ENCODE measurements at regions not wholly inside any gene's neighbourhood (a gene's known extent, or its start where the extent isn't known, plus 50 kb on each side); places are given as distances from the start of the nearest gene placed in this dataset.

DNA sequence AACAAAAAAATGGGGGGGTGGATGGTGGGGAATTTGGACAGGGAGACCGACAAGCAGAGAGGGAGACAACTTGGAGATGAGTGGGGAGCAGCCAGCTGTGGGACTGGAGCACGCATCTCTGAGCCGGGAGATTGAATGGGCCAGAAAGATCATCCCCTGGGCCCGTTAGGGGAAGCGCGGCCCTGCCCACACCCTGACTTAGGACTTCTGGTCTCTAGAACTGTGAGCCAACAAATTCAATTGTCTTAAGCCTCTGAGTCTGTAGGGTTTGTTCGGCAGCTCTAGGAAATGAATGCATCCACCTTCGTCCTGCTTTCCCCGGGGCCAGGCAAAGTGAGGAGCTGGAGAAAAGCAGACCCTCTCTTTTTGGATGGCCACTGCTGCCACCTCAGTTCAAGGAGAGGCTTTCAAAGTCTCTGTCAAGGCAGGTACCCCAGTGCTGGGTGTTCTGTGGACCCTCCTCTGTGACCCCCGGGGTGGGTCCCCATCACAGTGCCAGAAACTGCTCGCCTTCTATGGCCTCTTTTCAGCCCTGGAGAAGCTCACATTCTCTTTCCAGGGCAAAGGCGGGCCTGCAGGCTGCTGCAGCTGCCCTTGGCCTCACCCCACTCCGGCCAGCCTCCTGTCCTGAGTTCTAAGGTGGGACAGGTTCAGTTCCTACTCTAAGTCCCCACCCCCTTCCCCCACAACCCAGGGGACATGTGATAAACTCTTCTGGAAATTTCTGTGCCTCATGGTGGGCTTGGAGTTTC lies 423.2 kb downstream of the RPS24 start:
- H3K27me3 Mint-ChIP-seq (ENCODE audit: low read depth), result no peaks in the 10 kb centered on the region
- H3K27ac Mint-ChIP-seq, result no peak overlapping the region
- no peak overlapping the region for H3K4me3 Mint-ChIP-seq
- no peaks in the 10 kb centered on the region for H3K9me3 Mint-ChIP-seq
- H3K4me1 Mint-ChIP-seq (ENCODE audit: low read depth), result no peaks in the 10 kb centered on the region
- H3K36me3 Mint-ChIP-seq (ENCODE audit: insufficient read depth in 2 of 2), result no peaks in the 10 kb centered on the region
- DNase-seq (no peak), ATAC-seq (replicated peaks in 1 of 2) (no peak)

DNA sequence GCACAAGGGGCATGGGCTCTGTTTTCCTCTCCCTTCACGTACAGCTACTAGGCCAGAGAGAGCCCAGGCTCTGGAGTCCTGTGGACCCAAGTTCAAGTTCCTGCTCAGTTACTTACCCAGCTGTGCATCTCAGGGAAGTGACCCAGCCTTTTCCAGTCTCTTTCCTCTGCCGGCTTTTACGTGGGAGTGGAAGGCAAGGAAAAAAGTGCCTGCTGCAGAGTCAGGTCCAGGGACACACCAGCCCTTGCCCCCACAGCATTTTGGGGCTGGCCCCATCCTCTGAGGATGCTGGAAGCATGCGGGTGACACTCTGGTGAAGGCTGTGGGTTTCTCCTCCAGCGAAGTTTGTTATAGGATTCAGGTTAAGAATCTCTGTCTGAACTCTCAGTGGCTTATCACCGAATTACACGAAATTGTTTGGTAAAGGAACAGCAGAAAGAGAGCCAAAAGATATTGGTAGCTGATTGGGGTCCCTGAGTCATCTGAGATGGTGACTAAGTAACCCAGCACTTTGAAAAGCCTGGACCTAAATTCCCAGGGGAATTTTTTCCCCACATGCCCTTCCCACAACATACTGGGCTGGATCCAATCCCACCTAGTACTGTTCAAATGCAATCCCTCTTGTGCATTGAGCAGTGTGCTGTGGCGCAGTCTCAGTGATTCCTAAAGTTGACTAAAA lies 424.3 kb downstream of the RPS24 start:
- Mint-ChIP-seq H3K4me1 (ENCODE audit: low read depth) (no peaks in the 10 kb centered on the region), H3K9me3 (no peaks in the 10 kb centered on the region), H3K27me3 (ENCODE audit: low read depth) (peaks cover 7% of the 10 kb centered on the region), H3K36me3 (ENCODE audit: insufficient read depth in 2 of 2) (no peaks in the 10 kb centered on the region), H3K4me3 (no peak overlapping the region), H3K27ac (no peak overlapping the region)
- no peak for DNase-seq
- no peak for ATAC-seq (replicated peaks in 1 of 2)

DNA sequence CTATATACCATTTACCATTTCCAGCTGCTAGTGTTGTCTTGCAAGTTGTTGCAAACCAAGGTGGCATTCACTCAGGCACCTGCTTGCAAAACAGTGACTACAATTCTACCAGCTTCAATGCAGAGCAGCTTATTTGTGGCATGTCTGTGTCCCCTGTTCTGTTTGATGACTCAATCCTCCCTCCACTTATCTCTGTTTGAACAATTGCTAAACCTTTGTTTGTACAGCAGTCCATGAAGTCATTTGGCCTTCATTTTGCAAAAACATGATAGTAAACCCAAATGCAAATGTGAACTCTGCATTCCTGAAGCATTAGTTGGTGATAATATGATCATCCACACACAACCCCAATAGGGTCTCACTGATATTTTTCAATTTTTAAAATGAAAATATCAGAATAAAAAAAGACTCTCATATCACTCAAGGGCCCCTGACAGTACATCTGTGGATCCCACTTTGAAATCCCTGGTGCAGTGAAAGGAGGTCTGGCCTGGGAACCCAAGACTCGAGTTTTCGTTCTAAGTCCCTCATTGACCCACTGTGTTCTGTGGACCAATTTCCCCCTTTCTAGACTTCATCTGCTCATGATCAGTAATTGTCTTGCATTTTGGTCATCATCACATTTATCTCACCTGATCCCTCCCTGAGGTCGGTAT lies 425.4 kb downstream of the RPS24 start:
- DNase-seq (no peak), ATAC-seq (replicated peaks in 1 of 2) (peak; percentile 47 to 60)
- Mint-ChIP-seq H3K27ac (no peak overlapping the region), H3K27me3 (ENCODE audit: low read depth) (peaks cover 8% of the 10 kb centered on the region), H3K36me3 (ENCODE audit: insufficient read depth in 2 of 2) (no peaks in the 10 kb centered on the region), H3K9me3 (no peaks in the 10 kb centered on the region), H3K4me3 (no peak overlapping the region), H3K4me1 (ENCODE audit: low read depth) (no peaks in the 10 kb centered on the region)

DNA sequence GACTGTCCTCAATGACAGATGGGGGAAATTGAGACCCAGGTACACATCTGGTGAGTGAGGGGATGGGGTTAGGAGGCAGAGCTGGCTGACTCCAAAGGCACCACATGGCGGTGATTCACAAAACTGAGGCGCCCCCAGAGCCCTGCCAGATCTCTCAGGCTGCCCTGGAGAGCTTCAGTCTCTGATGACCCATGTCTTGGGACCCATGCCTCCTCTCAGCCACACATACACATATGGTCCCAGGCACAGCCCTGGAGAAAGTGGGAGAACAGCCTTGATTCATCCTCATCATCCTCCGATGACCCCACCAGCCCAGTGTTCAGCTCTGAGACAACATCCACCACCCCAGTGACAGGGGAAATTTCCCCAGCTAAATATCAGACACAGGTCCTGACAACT lies 426.0 kb downstream of the RPS24 start:
- H3K36me3 Mint-ChIP-seq (ENCODE audit: insufficient read depth in 2 of 2), result no peaks in the 10 kb centered on the region
- H3K27me3 Mint-ChIP-seq (ENCODE audit: low read depth), result peaks cover 8% of the 10 kb centered on the region
- ATAC-seq (replicated peaks in 1 of 2) (no peak), DNase-seq (no peak)
- no peaks in the 10 kb centered on the region for H3K4me1 Mint-ChIP-seq (ENCODE audit: low read depth)
- no peak overlapping the region for H3K4me3 Mint-ChIP-seq
- no peaks in the 10 kb centered on the region for H3K9me3 Mint-ChIP-seq
- no peak overlapping the region for H3K27ac Mint-ChIP-seq

DNA sequence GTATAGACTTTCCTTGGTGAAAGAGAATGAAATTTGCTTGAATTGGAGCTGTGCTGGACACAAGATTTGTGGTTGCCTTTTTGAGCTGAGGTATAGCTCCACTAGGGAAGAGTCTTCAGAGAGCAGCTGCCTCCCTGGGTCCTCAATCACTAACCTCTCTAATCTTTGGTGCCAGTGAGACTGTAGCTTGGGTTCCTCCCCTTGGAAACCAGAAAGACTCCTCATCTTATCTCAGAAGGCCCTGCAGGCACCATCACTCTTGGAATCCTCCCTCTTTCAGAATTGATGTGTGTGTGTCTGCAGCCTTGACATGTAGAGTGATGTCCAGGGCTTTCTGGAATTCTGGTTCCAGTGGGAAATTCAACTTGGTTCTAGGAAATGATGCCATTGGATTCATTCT lies 426.5 kb downstream of the RPS24 start:
- Mint-ChIP-seq H3K36me3 (ENCODE audit: insufficient read depth in 2 of 2) (no peaks in the 10 kb centered on the region), H3K4me3 (no peak overlapping the region), H3K9me3 (no peaks in the 10 kb centered on the region), H3K27me3 (ENCODE audit: low read depth) (peaks cover 8% of the 10 kb centered on the region), H3K4me1 (ENCODE audit: low read depth) (no peaks in the 10 kb centered on the region), H3K27ac (no peak overlapping the region)
- ATAC-seq (replicated peaks in 1 of 2), result no peak
- DNase-seq, result no peak

DNA sequence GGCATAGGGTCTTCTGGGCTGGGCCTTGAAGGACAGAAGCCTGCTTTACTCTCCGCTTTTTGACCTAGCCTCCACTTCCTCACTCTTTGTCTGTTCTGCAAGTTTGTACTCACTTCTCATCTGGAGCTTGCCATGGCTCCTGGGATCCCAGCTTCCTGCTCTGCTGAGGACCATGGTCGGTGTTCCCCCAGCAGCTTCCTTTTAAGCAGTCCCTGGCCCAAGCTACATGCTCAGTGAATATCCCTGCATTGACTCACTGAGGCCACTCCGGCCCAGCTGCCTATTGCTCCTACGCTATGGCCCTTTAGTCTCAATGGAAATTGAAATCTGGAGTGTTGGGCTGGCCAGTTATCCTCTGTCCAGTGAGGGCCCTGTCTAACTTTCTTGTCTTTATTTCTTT lies 427.7 kb downstream of the RPS24 start:
- no peaks in the 10 kb centered on the region for H3K4me1 Mint-ChIP-seq (ENCODE audit: low read depth)
- H3K36me3 Mint-ChIP-seq (ENCODE audit: insufficient read depth in 2 of 2), result no peaks in the 10 kb centered on the region
- no peak overlapping the region for H3K27ac Mint-ChIP-seq
- no peaks in the 10 kb centered on the region for H3K9me3 Mint-ChIP-seq
- ATAC-seq (replicated peaks in 1 of 2) (no peak), DNase-seq (no peak)
- H3K4me3 Mint-ChIP-seq, result no peak overlapping the region
- peaks cover 8% of the 10 kb centered on the region for H3K27me3 Mint-ChIP-seq (ENCODE audit: low read depth)

DNA sequence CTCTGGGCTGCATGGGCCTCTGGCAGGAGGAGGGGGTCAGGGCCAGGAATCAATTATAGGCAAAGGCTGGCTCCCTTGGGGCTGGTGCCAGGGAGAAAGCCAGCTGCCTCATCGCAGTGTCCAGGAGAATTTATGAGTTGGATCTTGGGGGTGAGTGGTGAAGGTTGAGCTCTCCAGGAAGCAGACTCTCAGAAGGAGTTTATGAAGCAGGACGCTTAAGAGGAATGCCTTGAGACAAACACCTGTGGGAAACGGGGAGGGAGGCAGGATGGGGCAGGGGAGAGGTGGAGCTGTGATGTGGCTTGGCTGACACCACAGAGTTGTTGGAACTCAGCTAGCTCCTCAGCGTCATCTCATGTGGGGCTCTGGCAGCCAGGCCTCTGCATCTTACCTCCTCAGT lies 428.5 kb downstream of the RPS24 start:
- H3K4me3 Mint-ChIP-seq, result no peak overlapping the region
- H3K4me1 Mint-ChIP-seq (ENCODE audit: low read depth), result no peaks in the 10 kb centered on the region
- no peak for DNase-seq
- no peak for ATAC-seq (replicated peaks in 1 of 2)
- no peaks in the 10 kb centered on the region for H3K36me3 Mint-ChIP-seq (ENCODE audit: insufficient read depth in 2 of 2)
- H3K9me3 Mint-ChIP-seq, result no peaks in the 10 kb centered on the region
- no peak overlapping the region for H3K27ac Mint-ChIP-seq
- H3K27me3 Mint-ChIP-seq (ENCODE audit: low read depth), result peaks cover 8% of the 10 kb centered on the region

DNA sequence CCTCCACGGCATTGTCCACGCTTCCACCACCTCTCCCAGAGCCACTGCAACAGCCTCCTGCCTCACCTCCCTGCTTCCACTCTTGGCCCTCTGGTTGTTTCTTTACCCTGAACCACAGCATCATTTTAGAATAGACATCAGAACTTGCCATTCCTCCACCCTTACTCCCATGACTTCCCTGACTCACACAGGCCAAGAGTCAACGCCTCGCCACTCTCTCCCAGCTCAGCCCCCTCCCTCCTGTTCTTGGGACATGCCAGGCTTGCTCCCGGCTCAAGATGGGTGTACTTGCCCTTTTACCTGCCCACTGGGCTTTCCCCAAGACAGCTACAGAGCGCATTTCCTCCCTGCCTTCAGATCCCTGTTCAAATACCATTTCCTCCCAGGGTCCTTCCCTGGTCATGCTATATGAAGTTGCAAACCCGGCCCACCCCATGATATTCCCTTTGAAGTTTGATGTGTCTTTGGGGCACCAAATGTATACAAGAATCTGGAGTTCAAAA lies 429.1 kb downstream of the RPS24 start:
- DNase-seq (no peak), ATAC-seq (replicated peaks in 1 of 2) (no peak)
- peaks cover 0 to 1% of the 10 kb centered on the region in 2 donors for H3K9me3 Mint-ChIP-seq
- no peak overlapping the region for H3K27ac Mint-ChIP-seq
- no peak overlapping the region for H3K4me3 Mint-ChIP-seq
- peaks cover 8% of the 10 kb centered on the region for H3K27me3 Mint-ChIP-seq (ENCODE audit: low read depth)
- H3K4me1 Mint-ChIP-seq (ENCODE audit: low read depth), result no peaks in the 10 kb centered on the region
- H3K36me3 Mint-ChIP-seq (ENCODE audit: insufficient read depth in 2 of 2), result no peaks in the 10 kb centered on the region

DNA sequence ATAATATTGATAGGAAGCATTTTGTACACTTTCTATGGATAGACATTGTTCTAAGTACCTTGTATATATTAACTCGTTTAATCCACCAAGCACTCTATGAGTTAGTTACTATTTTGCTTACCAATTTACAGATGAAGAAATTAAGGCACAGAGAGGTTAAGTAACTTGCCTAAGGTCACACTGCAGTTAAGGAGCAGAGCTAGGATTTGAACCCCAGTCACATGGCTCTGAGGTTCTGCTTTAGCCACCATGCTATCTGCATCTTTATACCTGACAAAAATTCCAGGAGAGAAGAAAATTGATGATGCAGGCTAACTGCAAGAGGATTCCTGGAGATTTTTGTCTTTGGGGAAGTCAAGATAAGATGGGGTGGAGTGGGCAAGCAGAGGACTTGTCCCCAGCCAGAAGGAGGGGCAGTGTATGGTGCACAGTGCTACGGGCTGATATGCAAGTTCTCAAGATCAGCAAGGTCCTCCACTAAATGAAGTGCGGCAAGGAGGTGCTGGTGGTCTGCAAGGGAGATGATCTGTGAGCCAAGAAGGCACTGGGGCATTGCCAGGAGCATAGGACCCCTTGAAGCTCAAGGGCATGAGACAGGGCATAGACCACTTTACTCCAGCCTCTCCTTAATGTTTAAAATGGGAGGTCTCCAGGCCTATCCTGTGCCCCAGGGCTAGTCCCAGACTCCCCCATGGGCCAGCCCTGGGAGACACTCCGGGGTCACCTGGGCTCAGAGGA lies 430.6 kb downstream of the RPS24 start:
- Mint-ChIP-seq H3K4me1 (ENCODE audit: low read depth) (no peaks in the 10 kb centered on the region), H3K36me3 (ENCODE audit: insufficient read depth in 2 of 2) (no peaks in the 10 kb centered on the region)

DNA sequence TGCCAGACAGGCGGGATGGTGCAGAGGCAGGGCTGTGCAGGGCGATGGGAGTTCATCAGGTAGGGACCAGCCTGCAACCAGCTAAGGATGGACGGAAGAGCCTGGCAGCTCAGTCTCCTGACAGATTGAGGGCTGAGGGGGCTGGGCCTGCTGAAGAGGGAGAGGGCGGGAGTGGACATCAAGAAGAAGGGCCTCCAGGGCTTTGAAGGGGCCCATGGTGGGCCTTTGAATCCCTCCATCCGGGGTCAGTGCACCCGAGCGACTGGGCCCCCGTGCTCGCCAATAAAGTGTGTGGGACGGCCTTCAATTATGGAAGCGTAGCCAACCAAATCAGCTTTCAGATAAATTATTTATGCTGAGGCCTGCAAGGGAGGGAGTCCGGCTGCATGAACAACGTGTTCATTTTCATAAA lies 431.2 kb downstream of the RPS24 start:
- Mint-ChIP-seq H3K4me3 (no peak overlapping the region), H3K36me3 (ENCODE audit: insufficient read depth in 2 of 2) (peaks cover 0 to 2% of the 10 kb centered on the region in 2 donors), H3K9me3 (peaks cover 0 to 1% of the 10 kb centered on the region in 2 donors), H3K4me1 (ENCODE audit: low read depth) (no peaks in the 10 kb centered on the region), H3K27ac (no peak overlapping the region), H3K27me3 (ENCODE audit: low read depth) (peaks cover 8% of the 10 kb centered on the region)
- DNase-seq (no peak), ATAC-seq (replicated peaks in 1 of 2) (no peak)

More for the DNA sequence above, 430.6 kb downstream of the RPS24 start:
- Mint-ChIP-seq H3K9me3 (peaks cover 0 to 1% of the 10 kb centered on the region in 2 donors), H3K27me3 (ENCODE audit: low read depth) (peaks cover 8% of the 10 kb centered on the region), H3K4me3 (no peak overlapping the region), H3K27ac (no peak overlapping the region)
- ATAC-seq (replicated peaks in 1 of 2) (no peak), DNase-seq (no peak)

DNA sequence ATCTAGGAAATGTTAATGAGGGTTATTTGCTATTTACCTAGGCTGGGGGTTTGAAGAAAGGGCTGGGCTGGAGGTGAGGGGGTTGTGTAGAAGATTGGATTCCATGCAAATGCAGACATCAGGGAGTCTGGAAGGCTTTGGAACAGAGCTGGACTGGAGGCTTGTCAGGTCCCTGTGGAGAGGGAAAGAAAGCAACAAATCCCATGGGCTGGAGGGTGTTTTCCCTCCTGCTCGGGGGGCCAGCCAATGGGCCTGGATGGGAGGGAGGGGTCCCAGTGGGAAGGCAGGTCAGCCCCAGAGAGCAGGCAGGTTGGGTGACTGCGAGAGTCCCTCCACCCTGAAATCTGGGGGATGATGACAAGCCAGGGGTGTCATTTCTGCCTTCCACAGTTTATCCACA lies 431.8 kb downstream of the RPS24 start:
- ATAC-seq (replicated peaks in 1 of 2) (no peak), DNase-seq (no peak)
- H3K9me3 Mint-ChIP-seq, result peaks cover 0 to 1% of the 10 kb centered on the region in 2 donors
- H3K36me3 Mint-ChIP-seq (ENCODE audit: insufficient read depth in 2 of 2), result peaks cover 0 to 2% of the 10 kb centered on the region in 2 donors
- H3K27ac Mint-ChIP-seq, result no peak overlapping the region
- no peaks in the 10 kb centered on the region for H3K4me1 Mint-ChIP-seq (ENCODE audit: low read depth)
- H3K27me3 Mint-ChIP-seq (ENCODE audit: low read depth), result peaks cover 8% of the 10 kb centered on the region
- no peak overlapping the region for H3K4me3 Mint-ChIP-seq

DNA sequence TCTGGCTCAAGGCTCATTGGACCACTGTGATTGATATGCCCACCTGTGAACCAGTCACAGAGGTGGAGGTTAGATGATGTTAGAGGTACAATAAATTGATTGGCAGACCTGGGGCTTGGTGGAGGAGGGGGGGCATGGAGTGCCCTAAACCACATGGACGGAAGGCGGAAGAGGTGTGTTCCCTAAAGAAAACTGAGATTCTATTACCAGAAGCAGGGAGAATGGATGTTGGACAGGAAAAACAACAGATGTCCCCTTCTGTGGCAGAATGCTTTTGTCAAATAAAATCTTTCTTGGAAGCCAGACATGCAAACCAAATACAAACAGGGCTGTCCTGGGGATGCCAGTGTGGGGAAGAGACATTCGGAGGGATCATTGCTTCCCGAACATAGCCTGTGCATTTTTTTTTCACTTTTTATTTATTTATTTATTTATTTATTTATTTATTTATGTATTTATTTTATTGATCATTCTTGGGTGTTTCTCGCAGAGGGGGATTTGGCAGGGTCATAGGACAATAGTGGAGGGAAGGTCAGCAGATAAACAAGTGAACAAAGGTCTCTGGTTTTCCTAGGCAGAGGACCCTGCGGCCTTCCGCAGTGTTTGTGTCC lies 433.9 kb downstream of the RPS24 start:
- ATAC-seq (replicated peaks in 1 of 2), result no peak
- Mint-ChIP-seq H3K27ac (no peak overlapping the region), H3K9me3 (peaks cover 0 to 1% of the 10 kb centered on the region in 2 donors), H3K27me3 (ENCODE audit: low read depth) (peaks cover 5% of the 10 kb centered on the region), H3K4me3 (no peak overlapping the region), H3K4me1 (ENCODE audit: low read depth) (no peaks in the 10 kb centered on the region), H3K36me3 (ENCODE audit: insufficient read depth in 2 of 2) (peaks cover 0 to 2% of the 10 kb centered on the region in 2 donors)
- no peak for DNase-seq

All from activated T-cell treated with anti-CD3 and anti-CD28 coated beads, Interleukin-2, amount 50 U/mL, for 72 hours (primary cell).